Kidney epithelial cell (primary cell): ENCODE measurements at regions not wholly inside any gene's neighbourhood (a gene's known extent, or its start where the extent isn't known, plus 50 kb on each side); places are given as distances from the start of the nearest gene placed in this dataset.

Experiments used
- DNase-seq: peaks from one replicate; pipeline ENCODE4 v3.0.0-alpha.2; 2010; ENCODE audit warnings: low read depth
- H3K27me3 ChIP-seq: 2 replicates; pipeline ENCODE4 v1.6.0; 2011; ENCODE audit warnings: low read length; ENCODE audit not compliant: control insufficient read depth, insufficient read depth
- H3K36me3 ChIP-seq: 2 replicates; pipeline ENCODE4 v1.5.1; 2011; ENCODE audit warnings: low read length; ENCODE audit not compliant: control insufficient read depth, insufficient read depth
- H3K4me3 ChIP-seq: 2 replicates; pipeline ENCODE4 v1.5.1; 2011; ENCODE audit warnings: low read depth, mild to moderate bottlenecking, control low read depth, low read length
- TF ChIP-seq, protein P1 (sequence below): IDR thresholded peaks from 2 replicates; pipeline ENCODE4 v1.5.1; 2011; ENCODE audit warnings: mild to moderate bottlenecking, moderate library complexity, low read length, control low read depth, inconsistent platforms; ENCODE audit not compliant: insufficient read depth, poor library complexity, severe bottlenecking

DNA sequence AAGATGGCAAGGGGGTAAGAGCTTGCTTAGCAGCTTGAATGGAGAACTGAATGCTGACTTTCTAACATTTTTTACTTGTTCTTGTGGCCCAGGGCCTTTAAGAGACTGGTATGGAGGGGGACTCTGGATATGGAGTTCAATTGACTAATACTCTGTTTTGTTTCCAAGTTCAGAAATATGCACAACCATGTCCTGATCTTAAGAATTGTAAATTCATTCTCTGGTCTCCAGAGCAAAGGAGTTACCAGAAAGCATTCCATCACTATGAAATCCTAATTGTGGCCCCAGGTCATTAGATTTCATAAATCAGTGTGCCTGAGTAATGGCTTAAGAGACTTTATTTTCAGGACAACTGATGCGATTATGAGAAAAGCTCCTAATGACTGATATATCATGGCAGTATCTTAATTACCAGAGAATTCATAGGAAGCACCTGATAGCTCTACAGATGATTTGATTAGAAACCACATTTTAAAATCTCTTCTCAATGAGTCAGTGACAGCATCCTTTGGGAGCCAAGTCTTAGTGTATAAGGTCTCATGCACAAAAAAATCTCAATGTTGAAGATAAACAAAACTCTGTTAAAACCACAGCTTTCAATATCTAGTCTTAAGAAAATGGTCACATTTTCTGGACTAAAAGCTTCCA lies 613.6 kb upstream of the KLF4 start:
- Histone ChIP-seq H3K4me3 (no peak overlapping the region), H3K27me3 (no peaks in the 10 kb centered on the region), H3K36me3 (no peaks in the 10 kb centered on the region)
- DNase-seq: no peak
- TF ChIP-seq, protein P1, sequence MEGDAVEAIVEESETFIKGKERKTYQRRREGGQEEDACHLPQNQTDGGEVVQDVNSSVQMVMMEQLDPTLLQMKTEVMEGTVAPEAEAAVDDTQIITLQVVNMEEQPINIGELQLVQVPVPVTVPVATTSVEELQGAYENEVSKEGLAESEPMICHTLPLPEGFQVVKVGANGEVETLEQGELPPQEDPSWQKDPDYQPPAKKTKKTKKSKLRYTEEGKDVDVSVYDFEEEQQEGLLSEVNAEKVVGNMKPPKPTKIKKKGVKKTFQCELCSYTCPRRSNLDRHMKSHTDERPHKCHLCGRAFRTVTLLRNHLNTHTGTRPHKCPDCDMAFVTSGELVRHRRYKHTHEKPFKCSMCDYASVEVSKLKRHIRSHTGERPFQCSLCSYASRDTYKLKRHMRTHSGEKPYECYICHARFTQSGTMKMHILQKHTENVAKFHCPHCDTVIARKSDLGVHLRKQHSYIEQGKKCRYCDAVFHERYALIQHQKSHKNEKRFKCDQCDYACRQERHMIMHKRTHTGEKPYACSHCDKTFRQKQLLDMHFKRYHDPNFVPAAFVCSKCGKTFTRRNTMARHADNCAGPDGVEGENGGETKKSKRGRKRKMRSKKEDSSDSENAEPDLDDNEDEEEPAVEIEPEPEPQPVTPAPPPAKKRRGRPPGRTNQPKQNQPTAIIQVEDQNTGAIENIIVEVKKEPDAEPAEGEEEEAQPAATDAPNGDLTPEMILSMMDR: no peak

DNA sequence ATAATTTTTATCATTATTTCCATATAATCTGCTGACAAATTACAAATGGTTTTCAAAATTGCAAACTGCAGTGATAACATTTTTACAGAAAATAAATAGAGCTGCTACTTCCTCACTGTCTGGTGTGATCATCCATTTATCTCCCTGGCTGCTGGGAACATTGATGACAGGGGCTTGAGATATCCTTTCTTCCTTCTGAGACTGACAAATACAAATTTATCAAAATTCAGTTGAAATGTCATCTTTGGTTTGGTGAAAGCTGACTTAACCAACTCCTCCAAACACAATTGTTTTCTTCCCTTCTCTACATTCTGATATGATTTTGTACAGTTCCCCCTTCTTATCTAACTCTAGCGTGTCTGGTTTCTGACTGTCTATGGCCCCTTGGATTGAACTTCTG lies 611.8 kb upstream of the KLF4 start:
- no peak overlapping the region for H3K4me3 ChIP-seq
- TF ChIP-seq, protein P1: no peak
- no peak for DNase-seq
- no peaks in the 10 kb centered on the region for H3K27me3 ChIP-seq
- no peaks in the 10 kb centered on the region for H3K36me3 ChIP-seq

DNA sequence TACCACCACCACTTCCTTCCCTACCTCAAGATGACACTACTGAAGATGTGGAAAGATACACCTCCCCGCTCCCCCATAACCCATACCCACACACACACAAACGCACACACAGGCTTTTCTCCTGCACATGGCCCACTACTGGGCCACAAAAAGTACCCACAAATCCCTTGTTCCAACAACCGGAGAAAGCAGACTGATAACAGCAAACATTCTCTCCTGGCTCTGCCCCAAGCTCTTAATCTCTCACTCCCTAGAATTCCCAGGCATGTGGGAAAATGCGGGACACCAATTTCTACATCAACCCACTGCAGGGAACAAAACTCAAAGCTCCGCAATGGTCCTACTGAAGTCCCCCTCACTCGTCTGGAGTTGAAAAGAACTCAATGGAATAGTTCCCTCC lies 611.0 kb upstream of the KLF4 start:
- TF ChIP-seq, protein P1: no peak
- no peak for DNase-seq
- no peak overlapping the region for H3K4me3 ChIP-seq

DNA sequence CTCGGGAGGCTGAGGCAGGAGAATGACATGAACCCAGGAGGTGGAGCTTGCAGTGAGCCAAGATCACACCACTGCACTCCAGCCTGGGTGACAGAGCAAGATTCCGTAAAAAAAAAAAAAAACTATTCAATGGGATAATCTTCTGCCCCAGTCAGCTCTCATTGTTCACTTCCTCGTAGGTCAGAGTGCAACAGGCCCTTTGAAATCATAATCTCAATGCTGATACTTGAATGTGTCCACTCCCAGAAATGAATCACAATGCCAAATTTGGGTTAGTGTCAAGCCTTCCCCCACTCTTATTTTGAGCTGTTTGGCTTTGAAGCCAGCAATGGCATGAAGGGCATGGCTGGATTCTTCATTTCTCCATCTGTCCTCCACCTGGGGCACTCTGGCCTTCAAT lies 610.3 kb upstream of the KLF4 start:
- no peaks in the 10 kb centered on the region for H3K27me3 ChIP-seq
- TF ChIP-seq, protein P1: no peak
- no peak overlapping the region for H3K4me3 ChIP-seq
- H3K36me3 ChIP-seq: no peaks in the 10 kb centered on the region
- DNase-seq: no peak

More for the DNA sequence above, 611.0 kb upstream of the KLF4 start:
- H3K27me3 ChIP-seq: no peaks in the 10 kb centered on the region
- no peaks in the 10 kb centered on the region for H3K36me3 ChIP-seq

DNA sequence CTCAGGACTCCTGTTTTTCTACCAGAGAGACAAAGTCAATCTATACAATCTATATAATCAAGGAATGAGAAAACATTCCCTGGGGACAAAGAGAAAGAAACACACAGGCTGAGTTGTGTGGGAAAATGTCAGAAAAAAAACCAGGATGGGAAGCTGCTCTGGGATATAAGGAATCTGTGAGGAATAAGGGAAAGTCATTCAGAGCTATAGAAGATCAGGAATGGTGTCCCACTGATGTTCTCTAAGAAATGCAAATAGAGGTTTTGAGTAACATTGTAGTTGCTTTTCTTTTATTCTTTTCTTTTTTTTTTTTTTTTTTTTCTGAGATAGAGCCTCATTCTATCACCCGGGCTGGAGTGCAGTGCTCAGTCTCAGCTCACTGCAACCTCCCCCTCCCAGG lies 605.9 kb upstream of the KLF4 start:
- TF ChIP-seq, protein P1: no peak
- no peak overlapping the region for H3K4me3 ChIP-seq
- no peaks in the 10 kb centered on the region for H3K27me3 ChIP-seq
- no peaks in the 10 kb centered on the region for H3K36me3 ChIP-seq
- no peak for DNase-seq

DNA sequence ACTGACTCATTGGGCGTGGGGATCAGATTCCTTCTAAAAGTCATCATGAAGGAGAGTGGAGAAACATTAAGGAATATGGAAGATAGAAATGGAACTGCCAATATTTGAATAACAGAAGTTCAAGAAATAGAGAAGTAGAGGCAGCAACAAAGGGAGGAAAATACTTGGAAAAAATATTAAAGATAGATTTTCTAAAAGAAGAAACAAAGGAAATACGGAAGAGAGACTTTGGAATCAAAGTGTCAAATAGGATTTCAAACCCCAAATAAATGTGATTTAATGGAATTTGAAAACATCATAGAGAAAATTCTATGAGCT lies 605.1 kb upstream of the KLF4 start:
- TF ChIP-seq, protein P1: no peak
- no peak overlapping the region for H3K4me3 ChIP-seq

More for the DNA sequence above, 605.1 kb upstream of the KLF4 start:
- H3K27me3 ChIP-seq: no peaks in the 10 kb centered on the region
- H3K36me3 ChIP-seq: no peaks in the 10 kb centered on the region
- DNase-seq: no peak
